Activated CD4-positive, alpha-beta T cell treated with anti-CD3 and anti-CD28 coated beads, Interleukin-10, Interleukin-2, amounts not matched to agents 100 ng/mL and 50 ng/mL, durations not matched to agents 16 hours and 8 hours (primary cell): ENCODE measurements at regions not wholly inside any gene's neighbourhood (a gene's known extent, or its start where the extent isn't known, plus 50 kb on each side); places are given as distances from the start of the nearest gene placed in this dataset.
"Not testable (repeated sequence)": the region's sequence is repeated elsewhere in the genome, so short reads cannot be mapped to it uniquely, and the experiment has no call there.

Source experiments
- DNase-seq: peaks from one replicate; pipeline ENCODE4 v3.0.0-alpha.2; 2020

DNA sequence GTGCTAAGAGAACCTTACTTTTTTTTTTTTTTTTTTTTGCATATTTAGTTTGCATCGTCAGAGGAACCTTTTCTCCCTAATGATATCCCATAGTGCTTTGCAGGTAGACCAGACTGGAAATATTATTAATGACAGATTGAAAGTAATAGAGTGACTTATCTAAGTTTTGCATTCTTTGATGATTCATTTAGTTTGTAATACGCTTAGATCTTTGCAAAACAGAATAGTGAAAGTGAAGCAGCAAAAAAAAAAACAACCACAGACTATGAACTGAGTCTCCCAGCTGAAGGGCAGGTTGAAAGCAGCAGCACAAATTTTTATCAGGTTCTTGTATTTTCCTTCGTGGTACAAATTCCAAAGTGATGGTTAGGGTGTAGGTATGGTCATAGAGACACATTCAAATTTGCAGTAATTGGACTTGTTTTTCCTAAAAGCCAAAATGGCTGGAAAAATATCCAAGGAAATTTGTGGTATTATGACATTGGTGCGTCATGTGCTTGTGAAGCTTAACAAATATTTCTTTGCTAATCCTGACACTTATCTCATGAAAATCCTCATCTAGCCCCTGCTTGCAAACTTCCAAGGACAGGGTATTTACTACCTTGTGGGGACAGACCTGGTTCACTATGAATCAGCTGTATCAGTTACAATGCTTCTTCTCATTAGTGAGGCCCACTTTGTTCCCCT is 81.8 kb upstream of the CREB5 start:
- no peak for DNase-seq

DNA sequence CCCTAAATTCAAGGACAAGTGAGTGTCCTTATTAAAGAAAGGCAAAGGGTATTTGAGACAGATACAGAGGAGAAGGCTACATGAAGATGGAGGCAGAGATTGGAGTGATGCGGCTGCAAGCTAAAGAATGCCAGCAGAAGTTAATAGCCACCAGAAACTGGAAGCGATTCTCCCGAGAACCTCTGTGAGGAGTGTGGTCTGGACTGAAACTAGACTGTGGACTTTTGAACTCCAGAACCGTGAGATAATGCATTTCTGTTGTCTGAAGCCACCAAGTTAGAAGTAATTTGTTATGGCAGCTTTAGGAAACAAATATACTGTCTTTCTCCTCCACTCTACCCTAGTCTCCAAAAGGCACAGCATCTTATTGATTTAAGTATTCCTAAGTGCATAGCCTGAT is 80.3 kb upstream of the CREB5 start:
- DNase-seq = no peak

- DNase-seq = not testable (repeated sequence)
Observed at GRCh38 chr7:28333548-28333947, 78.8 kb upstream of the CREB5 start.

- DNase-seq = no peak
Observed at GRCh38 chr7:28336806-28337205, 75.5 kb upstream of the CREB5 start.

GRCh38 chr7:28338041-28338440 is 74.3 kb upstream of the CREB5 start:
- no peak for DNase-seq

DNA sequence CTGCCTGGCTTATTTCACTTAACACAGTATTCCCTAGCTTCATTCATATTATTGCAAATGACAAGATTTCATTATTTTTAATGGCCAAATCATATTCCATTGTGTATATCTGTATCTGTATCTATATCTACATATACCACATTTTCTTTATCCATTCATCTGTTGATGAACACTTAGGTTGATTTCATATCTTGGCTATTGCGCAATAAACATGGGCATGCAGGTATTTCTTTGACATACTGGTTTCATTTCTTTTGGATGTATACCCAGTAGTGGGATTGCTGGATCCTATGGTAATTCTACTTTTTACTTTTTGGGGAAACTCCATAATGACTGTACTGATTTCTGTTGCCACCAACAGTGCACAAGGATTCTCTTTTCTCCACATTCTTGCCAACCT is 68.9 kb upstream of the CREB5 start:
- no peak for DNase-seq

DNA sequence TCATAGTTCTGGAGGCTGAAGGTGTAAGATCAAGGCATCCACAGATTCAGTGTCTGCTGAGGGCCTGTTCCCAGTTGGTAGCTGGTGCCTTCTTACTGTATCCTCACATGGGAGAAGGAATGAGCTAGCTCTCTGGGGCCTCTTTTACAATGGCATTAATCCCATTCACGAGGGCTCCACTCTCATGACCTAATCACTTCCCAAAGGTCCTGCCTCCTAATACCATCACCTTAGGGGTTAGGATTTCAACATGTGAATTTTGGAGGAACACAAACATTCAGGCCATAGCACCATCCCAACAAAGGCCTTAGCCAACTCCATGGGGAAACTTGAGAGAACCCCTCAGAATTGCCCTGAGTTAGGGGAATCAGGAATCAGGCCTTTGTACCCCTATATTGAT is 66.1 kb upstream of the CREB5 start:
- no peak for DNase-seq

DNA sequence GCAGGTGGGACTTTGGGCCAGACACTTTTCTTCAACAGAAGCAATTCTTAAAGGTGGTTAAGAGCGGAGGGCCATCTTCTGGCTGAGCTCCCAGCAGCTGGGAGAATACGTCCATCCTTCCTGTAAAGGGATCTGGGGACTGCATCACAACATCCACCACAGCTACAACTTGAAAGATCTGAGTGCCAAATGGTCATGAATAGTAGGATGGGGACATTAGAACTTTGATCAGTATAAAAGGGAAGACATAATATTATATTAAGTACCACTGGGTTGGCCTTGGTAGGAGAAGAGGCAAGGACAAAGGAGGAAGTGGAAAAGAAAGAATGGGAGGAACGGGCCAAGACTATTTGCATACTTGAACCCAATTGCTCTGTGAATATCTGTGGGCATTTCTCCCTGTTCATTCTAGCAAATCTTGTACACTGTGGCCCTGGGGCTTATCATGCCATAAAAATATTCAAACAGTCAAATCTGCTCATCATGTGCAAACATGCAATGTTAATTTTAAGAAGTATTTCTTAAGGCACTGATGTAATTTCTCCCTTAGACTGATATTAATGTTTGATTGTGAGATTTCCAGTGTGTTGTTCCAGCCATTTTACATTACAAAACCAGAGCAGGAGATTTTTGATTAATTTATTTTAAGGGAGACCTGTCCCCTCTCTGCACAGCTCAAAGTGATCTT is 65.5 kb upstream of the CREB5 start:
- DNase-seq = no peak

GRCh38 chr7:28347475-28348318 is 64.6 kb upstream of the CREB5 start:
- no peak for DNase-seq

- DNase-seq = no peak
Observed at GRCh38 chr7:28348636-28349035, 63.7 kb upstream of the CREB5 start.

GRCh38 chr7:28349637-28350036 is 62.7 kb upstream of the CREB5 start:
- DNase-seq = no peak

- no peak for DNase-seq
Observed at GRCh38 chr7:28350662-28351061, 61.7 kb upstream of the CREB5 start.

- DNase-seq = no peak
Observed at GRCh38 chr7:28351450-28351849, 60.9 kb upstream of the CREB5 start.

- no peak for DNase-seq
Observed at GRCh38 chr7:28354601-28355402, 57.5 kb upstream of the CREB5 start.

- DNase-seq = no peak
Observed at GRCh38 chr7:28355635-28356319, 56.5 kb upstream of the CREB5 start.

- no peak for DNase-seq
Observed at GRCh38 chr7:28356619-28357018, 55.7 kb upstream of the CREB5 start.

DNA sequence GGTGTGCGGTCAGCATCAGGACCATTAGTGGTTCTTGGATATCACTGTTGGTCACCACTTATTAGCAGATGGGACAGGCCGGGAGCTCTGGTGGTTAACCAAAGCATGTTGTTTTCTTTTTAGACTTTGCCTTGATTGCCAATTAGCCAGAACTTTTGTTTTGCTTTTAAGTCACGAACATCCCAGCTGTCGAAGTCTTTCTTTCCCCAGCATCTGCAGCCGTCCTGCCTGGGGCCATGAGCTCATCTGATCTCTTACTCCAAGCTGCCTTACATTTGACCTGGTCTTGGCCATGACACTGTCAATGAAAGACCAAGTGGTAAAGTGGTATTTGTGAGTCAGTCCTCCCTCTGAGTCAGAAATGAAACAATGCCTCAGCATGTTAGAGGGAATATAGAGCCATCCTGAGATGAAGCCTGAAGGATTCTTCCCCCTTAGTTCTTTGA is 53.9 kb upstream of the CREB5 start:
- DNase-seq = no peak

- DNase-seq = no peak
Observed at GRCh38 chr7:28360739-28361138, 51.6 kb upstream of the CREB5 start.

- no peak for DNase-seq
Observed at GRCh38 chr7:28361551-28361950, 50.8 kb upstream of the CREB5 start.

DNA sequence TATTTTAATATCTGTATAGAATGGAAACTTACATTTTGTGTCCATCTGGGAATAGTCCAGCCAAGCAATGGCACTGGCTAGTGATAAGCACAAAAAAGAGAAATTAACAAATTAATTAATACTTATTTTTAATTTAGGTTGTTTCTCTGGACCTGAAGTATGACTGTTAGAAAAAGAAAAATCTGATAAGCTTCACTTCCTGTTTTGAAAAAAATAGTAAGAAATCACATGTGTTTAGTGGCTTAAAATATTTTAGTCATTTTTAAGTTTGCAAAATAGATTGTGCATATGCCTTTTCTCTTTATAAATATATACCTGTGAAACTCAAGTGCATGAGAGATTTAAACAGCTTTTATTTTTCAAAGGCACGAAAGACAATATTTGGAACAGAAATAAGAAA is 50.1 kb upstream of the CREB5 start:
- no peak for DNase-seq
